Loucy (cell line): ENCODE measurements at regions not wholly inside any gene's neighbourhood (a gene's known extent, or its start where the extent isn't known, plus 50 kb on each side); places are given as distances from the start of the nearest gene placed in this dataset.

Experiments
- EZH2phosphoT487 ChIP-seq: fragments of 200-600 bp; IDR thresholded peaks from 2 replicates; pipeline ENCODE4 v1.6.1; 2018; ENCODE audit warnings: antibody characterized with exemption, mild to moderate bottlenecking, moderate library complexity, borderline replicate concordance
- TF ChIP-seq, protein P1 (sequence below): fragments of 200-600 bp; sonication (generic); conservative IDR thresholded peaks from 2 replicates; pipeline ENCODE4 v1.5.1; 2014; ENCODE audit warnings: mild to moderate bottlenecking, antibody characterized with exemption, low read length

DNA sequence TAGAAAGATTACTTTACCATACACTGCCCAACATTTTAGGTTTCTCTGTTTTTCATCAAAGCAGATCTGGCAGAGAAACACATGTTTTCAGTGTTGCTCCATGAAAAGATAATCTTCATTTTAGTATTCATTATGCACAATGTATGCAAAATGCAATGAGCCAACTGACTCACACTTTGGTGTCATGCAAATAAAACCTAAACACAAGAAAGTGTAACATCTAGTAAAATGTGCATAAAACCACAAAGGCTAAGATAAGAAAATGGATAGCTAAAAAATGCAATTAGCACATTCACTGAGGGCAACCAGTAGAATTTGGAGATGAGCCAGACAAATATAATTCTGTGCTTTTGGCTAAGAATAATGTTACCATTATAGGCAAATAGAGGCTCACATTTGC lies 203.5 kb upstream of the UBE2E3 start:
- TF ChIP-seq, protein P1, sequence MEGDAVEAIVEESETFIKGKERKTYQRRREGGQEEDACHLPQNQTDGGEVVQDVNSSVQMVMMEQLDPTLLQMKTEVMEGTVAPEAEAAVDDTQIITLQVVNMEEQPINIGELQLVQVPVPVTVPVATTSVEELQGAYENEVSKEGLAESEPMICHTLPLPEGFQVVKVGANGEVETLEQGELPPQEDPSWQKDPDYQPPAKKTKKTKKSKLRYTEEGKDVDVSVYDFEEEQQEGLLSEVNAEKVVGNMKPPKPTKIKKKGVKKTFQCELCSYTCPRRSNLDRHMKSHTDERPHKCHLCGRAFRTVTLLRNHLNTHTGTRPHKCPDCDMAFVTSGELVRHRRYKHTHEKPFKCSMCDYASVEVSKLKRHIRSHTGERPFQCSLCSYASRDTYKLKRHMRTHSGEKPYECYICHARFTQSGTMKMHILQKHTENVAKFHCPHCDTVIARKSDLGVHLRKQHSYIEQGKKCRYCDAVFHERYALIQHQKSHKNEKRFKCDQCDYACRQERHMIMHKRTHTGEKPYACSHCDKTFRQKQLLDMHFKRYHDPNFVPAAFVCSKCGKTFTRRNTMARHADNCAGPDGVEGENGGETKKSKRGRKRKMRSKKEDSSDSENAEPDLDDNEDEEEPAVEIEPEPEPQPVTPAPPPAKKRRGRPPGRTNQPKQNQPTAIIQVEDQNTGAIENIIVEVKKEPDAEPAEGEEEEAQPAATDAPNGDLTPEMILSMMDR = no peak
- no peak for TF ChIP-seq EZH2phosphoT487
